Muscle of back (tissue), 3 donors: ENCODE measurements at regions not wholly inside any gene's neighbourhood (a gene's known extent, or its start where the extent isn't known, plus 50 kb on each side); places are given as distances from the start of the nearest gene placed in this dataset.
A peak's percentile ranks its signal among the peaks of the same experiment; 100 is the strongest.

ENCODE experiments used
- DNase-seq, 3 donors: peaks; one replicate each; pipeline versions ENCODE4 v3.0.0 to v3.0.0-alpha.2; 2013

DNA sequence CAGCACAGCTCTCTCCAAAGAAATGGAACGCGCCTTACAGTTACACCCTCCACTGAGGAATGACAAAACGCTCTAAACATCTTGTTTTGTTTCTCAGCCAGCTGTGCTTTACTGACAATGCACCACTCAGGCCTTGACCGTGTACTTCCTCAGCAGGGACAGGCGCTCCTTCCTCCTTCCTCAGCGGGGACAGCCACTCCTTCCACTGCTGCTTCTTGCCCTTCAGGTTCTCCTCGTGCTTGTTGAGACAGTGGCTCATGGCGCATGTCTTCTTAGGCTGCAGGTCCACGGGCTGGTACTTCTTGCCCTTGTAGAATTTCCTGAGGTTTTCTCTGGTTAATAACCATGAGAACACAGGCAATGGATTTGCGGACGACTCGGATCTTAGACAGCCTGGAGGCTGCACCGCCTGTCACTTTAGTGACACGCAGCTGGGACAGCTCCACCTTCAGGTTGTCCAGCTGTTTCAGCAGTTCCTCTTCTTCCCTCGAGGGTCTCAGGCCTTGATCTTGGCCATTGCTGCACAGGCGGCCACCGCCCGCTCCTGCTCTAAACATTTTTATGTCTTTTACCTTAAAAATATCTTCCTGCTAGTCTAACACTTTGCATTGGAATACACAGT lies 613.8 kb downstream of the BRD1 start:
- DNase-seq: no peak

DNA sequence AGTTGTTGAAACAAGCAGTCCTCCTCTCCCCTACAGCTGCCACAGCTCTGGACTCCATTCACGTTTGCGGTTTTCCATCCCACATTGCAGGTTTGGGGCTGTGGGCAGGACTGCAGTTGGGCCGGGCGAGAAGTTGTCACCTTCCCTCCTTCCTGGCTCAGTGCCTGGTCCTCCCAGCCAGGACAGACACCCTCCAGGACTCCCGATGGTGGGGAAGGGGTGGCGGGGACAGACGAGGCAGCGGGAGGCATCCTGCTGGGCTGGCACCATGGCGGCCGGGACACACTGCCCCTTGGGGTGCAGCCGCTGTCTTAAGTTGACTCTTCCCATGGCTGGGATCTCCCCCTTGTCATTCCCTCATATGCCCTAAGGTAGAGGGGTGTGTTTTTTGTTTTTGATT lies 615.2 kb downstream of the BRD1 start:
- no peak for DNase-seq

DNA sequence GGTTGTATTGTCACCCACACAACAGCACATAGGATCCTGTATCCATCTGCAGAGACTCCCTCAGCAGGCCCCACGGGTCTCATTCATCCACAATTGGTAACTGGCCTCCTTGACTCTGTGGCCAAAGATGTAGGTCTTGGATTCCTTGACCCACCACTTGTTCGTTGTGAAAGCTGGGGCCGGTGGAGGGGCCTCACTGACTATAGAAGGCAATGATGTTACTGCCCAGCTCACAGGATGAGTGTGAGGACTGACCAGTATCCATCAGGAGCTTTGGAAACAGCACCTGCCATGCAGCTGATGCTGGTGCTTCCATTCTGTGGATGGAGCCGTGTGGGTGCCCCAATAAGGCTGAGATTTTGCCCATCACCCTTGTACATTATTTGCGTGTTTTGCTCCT lies 615.7 kb downstream of the BRD1 start:
- no peak for DNase-seq

DNA sequence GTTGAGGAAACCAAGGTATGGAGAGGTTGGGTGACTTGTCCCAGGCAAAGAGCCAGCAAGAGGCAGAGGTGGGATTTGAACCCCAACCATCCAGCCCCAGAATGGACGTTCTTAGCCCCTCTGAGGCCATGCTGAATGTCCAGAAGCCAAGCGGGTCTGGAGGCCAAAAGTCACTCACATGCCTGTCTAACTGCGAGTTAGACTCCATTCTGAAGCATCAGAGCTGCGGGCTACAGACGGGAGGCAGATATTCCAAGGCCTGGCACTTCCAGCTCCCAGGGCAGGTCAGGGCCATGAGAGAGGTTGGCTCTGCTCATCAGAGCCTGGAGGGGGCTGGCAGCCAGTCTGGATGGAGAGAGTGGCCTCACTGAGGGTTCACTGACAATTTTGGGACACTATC lies 616.5 kb downstream of the BRD1 start:
- DNase-seq: no peak

DNA sequence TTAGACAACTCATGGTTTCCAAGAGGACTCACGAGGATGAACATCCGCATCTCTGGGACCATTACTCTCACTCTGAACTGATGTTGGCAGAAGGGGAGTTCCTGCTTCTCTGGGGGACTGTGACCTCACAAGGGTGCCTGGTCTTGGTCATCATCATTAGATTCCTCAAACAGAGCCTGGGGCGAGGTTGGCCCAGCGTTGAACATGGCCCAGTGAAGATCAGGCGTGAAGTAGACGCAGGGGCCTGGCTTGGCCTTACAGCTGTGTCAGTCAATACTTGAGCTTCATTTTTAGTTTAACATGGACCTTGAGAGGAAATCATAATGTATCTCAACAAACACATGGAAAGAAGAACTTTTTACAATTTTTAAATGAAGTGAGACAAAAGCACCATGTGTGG lies 617.1 kb downstream of the BRD1 start:
- no peak for DNase-seq

DNA sequence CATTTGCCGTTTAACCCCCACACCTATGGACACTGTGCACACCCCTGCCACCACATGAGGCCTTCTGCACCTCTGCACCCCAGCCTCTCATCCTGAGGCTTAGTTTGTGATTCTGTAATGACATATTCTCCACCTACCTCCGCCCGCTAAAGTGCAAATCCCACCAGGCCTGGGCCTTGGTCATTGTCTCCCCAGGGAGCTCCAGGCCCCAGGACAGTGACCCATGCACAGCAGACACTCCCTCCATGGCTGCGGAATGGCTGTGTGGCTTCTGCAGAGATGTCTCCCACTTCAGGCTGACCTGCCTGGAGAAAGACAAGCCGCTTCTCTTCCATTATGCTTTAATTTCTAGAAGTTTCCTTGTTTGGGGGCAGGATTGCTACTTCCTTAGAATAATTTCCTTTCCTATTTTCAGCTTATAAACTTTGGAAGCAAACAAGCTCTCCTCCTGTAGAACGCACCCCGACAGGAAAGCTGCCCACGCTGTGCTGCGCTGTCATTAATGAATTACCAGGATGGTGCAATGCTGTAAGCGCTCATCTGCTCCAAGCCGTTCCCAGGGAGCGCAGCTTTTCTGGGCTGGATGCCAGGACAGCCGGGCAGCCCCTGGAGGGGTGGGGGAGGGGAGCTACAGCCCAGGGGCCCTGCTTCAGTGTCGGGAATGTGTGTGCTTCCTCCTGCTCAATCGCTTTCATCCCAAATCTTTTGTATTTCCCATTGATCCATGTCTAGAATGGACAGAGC lies 618.0 kb downstream of the BRD1 start:
- DNase-seq: peak in 1 of 3 donors; percentile 11

DNA sequence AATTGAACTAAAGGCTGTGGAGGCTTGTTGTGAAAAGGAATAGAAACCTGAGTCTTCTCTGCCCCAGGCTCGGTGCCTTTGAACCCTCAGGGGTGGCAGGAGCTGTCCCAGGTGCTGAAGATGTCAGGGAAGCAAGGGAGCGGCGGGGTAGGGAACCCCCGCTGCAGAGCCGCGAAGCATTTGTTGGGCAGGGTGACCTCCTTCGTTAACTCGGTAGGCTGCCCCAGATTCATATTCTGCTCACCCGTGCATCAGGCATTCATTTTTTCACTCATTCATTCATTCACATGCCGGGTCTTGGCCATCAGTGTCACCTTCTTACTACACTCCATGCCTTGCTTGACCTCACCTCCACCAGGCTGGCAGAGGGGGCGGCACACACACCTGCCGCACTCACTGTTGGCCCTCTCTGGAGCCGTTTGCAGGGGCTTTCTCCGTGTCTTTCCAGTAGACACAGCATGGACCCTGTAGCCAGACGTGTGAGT lies 618.9 kb downstream of the BRD1 start:
- peak in 1 of 3 donors; percentile 6 for DNase-seq

DNA sequence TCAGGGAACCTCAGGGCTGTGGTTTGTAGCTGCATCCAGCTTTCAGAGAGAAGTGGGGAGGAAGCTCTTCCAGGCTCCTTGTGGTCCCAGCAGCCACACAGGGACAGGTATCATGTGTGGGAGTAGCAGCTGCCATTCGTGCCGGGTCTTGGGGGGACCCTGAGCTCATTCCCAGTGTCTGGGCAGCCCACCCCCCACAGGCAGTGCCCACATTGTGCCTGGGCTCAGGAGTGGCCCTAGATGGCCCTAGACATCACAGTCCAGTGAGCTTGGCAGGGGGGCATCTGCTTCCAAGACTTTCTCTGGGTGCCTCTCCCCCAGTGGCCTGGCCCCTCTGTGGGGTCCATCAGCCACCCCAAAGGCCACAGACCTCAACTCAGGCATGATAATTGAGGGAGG lies 619.7 kb downstream of the BRD1 start:
- no peak for DNase-seq

DNA sequence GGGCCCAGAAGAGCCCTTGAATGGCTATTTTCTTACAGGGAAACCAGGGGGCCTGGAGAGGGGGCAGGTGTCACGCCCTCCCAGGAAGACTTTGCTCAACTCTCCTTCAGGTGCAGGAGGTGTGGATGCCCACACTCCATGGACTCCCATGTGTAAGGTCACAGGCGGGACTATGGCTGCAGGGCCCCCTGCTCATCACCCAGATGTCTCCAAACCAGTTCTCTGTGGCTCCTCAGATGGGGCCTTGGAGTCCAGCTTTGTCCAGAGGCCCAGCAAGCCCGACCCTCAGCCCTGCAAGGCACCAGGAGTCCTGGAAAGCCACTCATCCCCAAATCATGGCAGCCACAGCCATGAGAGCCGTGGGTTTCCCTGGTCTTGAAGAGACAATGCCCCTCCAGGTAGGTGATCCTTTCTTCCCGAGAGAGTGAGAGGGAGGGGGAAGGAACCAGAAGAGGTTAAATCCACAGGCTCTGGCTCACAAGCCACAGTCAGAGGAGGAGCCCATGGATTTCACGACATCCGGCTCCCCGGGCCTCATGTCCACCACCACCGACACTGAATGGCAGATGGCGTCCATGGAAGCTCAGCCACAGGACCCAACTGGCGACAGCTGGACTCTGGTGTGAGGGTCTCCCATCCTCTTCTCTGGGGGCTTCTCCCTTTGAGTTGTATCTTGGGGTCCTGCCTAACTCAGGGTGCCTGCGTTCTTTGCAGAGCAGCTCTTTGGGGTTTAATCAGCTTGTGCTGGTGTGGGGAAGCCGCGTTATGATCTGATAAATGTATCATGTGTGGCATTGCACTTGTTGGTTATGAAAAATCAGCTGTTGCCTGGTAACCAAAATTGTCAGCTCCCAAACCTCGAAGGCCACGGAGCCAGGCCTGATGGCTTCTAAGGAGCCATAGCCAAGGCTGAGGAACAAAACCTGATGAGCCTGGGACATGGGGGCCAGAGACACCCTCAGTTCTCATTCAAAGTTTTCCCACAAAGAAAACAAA lies 620.4 kb downstream of the BRD1 start:
- DNase-seq: no peak

DNA sequence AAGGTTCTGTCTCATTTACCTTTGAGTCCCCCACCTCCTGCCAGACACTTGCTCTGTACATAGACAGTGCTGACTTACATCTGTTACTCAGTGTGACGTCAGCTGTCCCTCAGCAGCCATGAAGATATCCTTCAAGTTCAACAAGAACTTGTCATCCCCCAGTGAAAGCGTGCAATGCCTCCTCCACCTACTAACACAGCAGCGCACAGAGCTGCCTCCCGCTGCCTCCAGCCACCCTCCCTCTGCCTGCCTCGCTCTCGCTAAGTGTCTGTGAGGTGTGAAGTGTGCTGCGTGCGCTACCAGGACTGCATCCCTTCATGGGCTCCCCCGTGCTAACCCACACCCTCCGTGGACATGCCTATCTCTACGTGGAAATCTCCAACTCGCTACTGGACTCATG lies 621.4 kb downstream of the BRD1 start:
- no peak for DNase-seq

DNA sequence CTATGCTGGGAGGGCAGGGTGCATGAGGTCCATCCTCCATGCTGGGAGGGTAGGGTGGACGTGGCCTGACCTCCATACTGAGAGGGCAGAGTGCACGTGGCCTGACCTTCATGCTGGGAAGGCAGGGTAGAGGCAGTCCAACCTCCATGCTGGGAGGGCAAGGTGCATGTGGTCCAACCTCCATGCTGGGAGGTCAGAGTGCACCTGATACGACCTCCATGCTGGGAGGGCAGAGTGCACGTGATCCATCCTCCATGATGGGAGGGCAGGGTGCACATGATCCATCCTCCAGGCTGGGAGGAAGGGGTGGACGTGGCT lies 622.2 kb downstream of the BRD1 start:
- no peak for DNase-seq

DNA sequence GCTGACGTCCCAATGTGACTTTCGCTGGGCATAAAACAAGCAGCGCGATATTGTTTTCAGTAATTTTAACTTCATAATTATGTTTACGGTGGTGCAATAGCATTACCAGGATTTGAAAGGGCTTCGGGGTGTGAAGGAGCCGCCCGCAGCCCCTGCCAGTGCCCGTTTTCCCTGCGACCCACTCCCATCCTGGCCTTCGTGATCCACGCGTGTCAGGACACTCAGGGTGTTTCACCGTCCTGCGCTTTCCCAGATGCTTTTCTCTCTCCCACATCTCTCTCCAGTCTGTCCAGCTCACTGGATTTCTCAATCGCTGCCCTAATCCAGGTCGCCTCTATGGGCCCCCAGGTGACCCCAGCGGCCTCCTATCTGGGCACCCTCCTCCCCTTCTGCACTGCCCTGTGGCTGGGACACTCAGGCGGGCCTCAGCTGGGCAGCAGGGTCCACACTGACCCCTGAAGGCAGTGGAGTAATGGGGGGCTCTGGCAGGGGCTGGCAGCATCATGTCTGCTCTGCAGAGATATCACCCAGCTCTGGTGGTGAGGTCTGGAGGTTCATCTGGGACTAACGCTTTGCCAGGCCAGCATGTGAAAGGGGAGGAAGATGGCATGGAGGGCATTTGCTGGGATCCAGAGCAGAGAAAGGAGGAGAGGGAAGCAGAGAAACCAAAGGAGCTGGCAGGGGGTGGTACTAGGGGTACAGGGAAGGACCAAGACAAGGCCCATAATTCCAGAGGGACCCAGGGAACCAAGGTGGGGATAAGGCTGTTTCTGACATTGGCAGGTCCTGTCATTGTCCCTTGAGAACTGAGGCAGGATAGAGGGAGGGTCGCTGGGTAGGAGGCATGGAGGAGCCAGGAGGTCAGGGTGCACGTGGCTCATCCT lies 622.8 kb downstream of the BRD1 start:
- DNase-seq: no peak

DNA sequence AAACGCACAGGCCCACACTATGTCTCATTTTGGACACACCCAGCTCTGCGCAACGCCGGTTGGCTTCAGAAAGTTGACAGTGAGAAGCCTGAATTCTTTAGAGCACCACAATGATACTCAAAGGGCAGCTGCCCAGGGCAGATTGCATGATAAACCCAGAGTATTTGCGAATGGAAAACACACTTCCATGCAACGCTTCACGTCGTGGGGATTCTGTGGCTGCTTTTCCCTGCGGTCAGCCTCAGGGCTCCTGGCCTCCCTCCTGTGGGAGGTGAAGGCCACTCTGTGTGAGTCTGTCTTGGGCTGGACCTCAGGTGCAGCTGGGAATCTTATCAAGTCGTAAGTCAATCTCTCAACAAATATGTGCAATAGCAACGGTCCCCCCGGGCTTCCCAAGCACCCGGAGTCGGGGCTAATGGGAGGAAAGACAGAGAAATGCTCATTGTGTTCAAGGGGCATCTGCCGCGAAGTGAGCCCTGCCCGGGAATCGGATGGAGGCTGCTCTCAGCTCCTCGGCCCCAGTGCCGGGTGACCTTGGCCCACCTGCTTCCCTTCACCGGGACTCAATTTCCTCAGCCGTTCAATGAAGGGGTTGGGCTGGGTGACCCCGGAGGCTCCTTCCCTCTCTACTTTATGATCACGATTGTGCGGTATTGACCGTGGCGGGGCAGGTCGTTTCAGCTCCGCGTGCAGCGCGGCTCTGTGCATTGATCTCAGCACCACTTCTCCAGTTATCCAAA lies 623.6 kb downstream of the BRD1 start:
- no peak for DNase-seq

DNA sequence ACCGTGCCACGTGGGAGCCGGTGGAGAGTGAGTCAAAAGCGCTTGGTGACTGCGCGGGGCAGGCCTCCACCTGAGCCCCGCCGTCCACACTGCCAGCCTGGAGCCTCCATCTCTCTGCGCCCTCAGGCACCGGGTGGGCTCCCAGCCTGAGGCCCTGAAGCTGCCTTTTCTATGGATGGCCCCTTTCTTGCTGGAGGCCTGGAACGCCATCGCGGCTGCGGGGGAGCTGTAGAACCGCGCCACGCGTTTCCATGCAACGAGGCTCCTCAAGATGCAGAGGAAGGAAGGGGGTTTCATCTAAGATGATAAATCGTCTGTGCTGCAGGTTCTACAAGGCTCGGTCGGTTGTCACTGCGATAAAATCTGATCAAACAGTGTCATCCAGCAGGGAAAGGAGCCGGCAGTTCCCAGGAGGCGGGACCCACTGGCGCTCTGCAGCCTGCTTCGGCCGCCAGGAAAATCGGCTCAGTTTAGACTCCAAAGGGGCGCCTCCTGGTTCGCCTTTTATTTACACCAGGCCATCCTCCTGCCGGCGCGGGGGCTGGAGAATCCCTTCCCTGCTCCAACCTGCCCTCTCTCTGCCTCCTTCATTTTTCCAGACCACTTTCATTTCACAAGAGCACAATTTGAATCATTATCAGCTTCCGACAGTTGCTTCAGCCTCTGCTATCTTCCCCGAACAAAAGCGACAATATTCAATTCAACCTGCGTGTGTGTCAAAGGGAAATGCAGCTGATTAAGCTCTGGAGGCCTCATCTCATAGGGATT lies 624.4 kb downstream of the BRD1 start:
- no peak for DNase-seq

DNA sequence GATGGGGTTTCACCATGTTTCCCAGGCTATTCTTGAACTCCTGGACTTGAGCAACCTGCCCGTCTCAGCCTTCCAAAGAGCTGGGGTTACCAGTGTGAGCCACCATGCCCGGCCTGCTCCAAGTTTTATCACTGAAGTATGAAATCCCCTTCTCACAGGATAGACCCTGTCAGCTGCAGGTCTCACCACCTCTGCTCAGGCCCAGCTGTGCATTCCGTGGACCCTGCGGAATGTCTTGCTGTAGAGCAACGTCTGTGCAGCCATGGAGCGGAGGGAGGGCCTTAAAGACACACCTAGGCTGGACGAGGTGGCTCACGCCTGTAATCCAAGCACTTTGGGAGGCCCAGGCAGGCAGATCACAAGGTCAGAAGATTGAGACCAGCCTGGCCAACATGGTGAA lies 625.4 kb downstream of the BRD1 start:
- no peak for DNase-seq

DNA sequence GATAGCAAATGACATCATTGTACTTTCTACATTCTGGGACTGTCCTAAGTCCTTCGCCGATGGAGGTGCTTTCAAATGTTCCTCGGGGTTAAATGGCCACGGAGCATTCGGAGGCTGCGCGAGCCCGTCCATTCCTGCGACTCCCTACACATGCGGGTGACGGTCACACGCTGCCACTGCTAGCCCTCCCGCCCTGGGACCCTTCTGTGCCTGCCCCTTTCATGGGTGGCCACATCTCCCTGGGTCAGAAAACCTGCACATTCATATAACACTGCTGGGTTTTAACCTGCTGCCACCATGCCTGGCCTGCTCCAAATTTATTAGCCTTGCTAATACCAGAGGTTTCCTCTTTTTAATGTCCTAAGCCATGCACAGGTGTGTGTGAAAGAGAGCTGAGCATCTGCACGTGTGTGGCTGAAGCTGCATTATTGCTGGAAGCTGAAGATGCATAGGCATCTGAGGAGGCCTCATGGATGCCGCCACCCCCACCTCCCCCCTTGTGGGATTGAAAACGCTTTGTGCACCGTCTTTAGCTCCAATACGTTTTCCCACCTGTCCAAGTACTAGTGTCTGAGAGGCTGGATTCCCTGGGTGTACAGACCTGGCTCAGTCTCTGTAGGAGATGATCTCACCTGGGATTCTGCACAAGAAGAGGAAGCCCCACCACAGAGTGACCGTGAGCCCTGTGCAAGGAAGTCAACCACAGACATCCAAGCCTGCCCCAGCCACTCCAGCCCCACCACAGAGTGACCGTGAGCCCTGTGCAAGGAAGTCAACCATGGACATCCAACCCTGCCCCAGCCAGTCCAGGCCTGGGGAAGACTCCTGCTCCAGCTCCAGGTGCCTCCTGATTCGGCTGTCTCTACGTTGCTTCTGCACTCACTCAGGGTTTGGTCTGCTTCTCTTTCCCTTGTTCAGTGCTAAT lies 626.4 kb downstream of the BRD1 start:
- no peak for DNase-seq

DNA sequence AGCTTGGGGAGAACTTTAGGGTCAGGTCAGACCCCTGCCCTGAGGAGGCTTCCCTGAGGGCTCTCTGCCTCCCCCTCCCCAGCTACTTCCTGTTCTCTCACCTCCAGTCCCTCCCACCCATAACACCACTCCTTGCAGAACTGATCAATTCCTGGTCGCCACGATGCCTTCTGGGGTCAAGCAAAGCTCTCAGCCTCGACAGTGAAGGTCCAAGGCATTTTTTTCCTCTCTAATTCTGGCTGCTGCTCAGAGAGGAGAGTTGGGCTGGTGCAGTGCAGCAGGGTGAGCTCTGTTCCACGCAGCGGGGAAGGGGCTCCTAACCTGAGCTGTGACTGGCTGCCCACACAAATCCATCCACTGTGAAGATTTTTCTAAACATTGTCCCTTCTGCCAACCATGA lies 628.4 kb downstream of the BRD1 start:
- no peak for DNase-seq

DNA sequence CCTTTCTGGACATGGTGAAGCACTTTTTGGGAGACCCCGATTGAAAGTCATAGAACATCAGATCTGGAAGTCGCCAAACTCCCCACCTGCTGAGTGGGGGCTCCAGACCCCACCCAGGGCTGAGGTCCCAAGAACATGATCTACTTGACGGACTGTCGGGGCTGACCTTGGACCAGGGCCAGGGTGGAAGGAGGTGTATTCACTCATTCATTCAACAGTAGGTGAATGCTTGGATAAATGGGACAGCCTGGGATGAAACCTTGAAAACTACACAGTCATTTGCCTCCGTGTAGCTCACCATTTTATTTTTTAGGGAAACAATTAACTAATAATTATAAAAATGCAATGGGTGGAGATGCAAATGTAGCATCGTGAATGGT lies 629.0 kb downstream of the BRD1 start:
- no peak for DNase-seq
